OCI-LY1 (cell line): ENCODE measurements at regions not wholly inside any gene's neighbourhood (a gene's known extent, or its start where the extent isn't known, plus 50 kb on each side); places are given as distances from the start of the nearest gene placed in this dataset.
"Not testable (repeated sequence)": the region's sequence is repeated elsewhere in the genome, so short reads cannot be mapped to it uniquely, and the experiment has no call there.

ENCODE experiments used
- H2AFZ ChIP-seq: fragments of 200-600 bp; sonication (generic), shearing (Covaris generic); 2 replicates; pipeline ENCODE4 v1.6.0; 2014; ENCODE audit warnings: antibody characterized with exemption, mild to moderate bottlenecking, low read length
- H3F3A ChIP-seq: fragments of 200-600 bp; sonication (generic), shearing (Covaris generic); 2 replicates; pipeline ENCODE4 v1.6.0; 2014; ENCODE audit warnings: mild to moderate bottlenecking, antibody characterized with exemption, low read length, moderate library complexity; ENCODE audit not compliant: insufficient read depth
- H3K27ac ChIP-seq: fragments of 200-600 bp; sonication (generic); 2 replicates; pipeline ENCODE4 v1.5.1; 2014; ENCODE audit warnings: low read length, mixed run types, mild to moderate bottlenecking, low read depth; ENCODE audit not compliant: poor library complexity, severe bottlenecking
- H3K27me3 ChIP-seq: fragments of 200-600 bp; sonication (generic); 2 replicates; pipeline ENCODE4 v1.6.0; 2014; ENCODE audit warnings: antibody characterized with exemption, mild to moderate bottlenecking, low read length, moderate library complexity; ENCODE audit not compliant: insufficient read depth
- H3K36me3 ChIP-seq: fragments of 200-600 bp; sonication (generic); 2 replicates; pipeline ENCODE4 v1.6.1; 2014; ENCODE audit warnings: mild to moderate bottlenecking, antibody characterized with exemption, low read length, moderate library complexity, mixed read lengths; ENCODE audit not compliant: insufficient read depth
- H3K4me1 ChIP-seq: fragments of 200-600 bp; sonication (generic); 2 replicates; pipeline ENCODE4 v1.5.1; 2014; ENCODE audit warnings: mild to moderate bottlenecking, low read length, moderate library complexity; ENCODE audit not compliant: insufficient read depth, severe bottlenecking
- H3K4me2 ChIP-seq: fragments of 200-600 bp; sonication (generic), shearing (Covaris generic); 2 replicates; pipeline ENCODE4 v1.6.1; 2014; ENCODE audit warnings: low read length
- H3K4me3 ChIP-seq: fragments of 200-600 bp; sonication (generic); 2 replicates; pipeline ENCODE4 v1.5.1; 2014; ENCODE audit warnings: low read length, low read depth, mild to moderate bottlenecking, mixed read lengths; ENCODE audit not compliant: poor library complexity, severe bottlenecking
- H3K79me2 ChIP-seq: fragments of 200-600 bp; shearing (Covaris generic); 2 replicates; pipeline ENCODE4 v1.6.1; 2016; ENCODE audit warnings: mixed run types, low read length, mixed read lengths; ENCODE audit not compliant: insufficient read depth
- H3K9ac ChIP-seq: fragments of 200-600 bp; sonication (generic), shearing (Covaris generic); 2 replicates; pipeline ENCODE4 v1.6.1; 2014; ENCODE audit warnings: mild to moderate bottlenecking, low read length, mixed read lengths
- H3K9me2 ChIP-seq: fragments of 200-600 bp; sonication (generic), shearing (Covaris generic); 2 replicates; pipeline ENCODE4 v1.6.1; 2014; ENCODE audit warnings: low read depth, mild to moderate bottlenecking, low read length, mixed read lengths
- H3K9me3 ChIP-seq: fragments of 200-600 bp; shearing (Covaris generic); 2 replicates; pipeline ENCODE4 v1.6.1; 2014; ENCODE audit warnings: low read length, mixed read lengths
- H4K20me1 ChIP-seq: fragments of 200-600 bp; sonication (generic), shearing (Covaris generic); 2 replicates; pipeline ENCODE4 v1.6.0; 2016; ENCODE audit warnings: mild to moderate bottlenecking, low read length; ENCODE audit not compliant: insufficient read depth
- CTCF ChIP-seq: fragments of 200-600 bp; sonication (generic), shearing (Covaris generic); IDR thresholded peaks from 2 replicates; pipeline ENCODE4 v1.5.1; 2017; ENCODE audit warnings: mild to moderate bottlenecking, antibody characterized with exemption, low read length, moderate library complexity, mixed read lengths
- EZH2 ChIP-seq: fragments of 200-600 bp; sonication (generic), shearing (Covaris generic); IDR thresholded peaks from 2 replicates; pipeline ENCODE4 v1.8.0; 2017; ENCODE audit warnings: borderline replicate concordance, mixed run types, mild to moderate bottlenecking, antibody characterized with exemption, low read length, moderate library complexity, mixed read lengths

- H3K4me3 ChIP-seq: no peak overlapping the region
- H3K4me1 ChIP-seq: no peaks in the 10 kb centered on the region
- no peaks in the 10 kb centered on the region for H3K9me3 ChIP-seq
- TF ChIP-seq CTCF: no peak
- no peak for TF ChIP-seq EZH2
- H3K9me2 ChIP-seq: no peaks in the 10 kb centered on the region
- no peak overlapping the region for H3K4me2 ChIP-seq
- H3F3A ChIP-seq: no peaks in the 10 kb centered on the region
- no peaks in the 10 kb centered on the region for H3K36me3 ChIP-seq
- H3K27ac ChIP-seq: no peak overlapping the region
- no peaks in the 10 kb centered on the region for H3K27me3 ChIP-seq
- H2AFZ ChIP-seq: no peak overlapping the region
- H3K9ac ChIP-seq: no peak overlapping the region
- H4K20me1 ChIP-seq: no peaks in the 10 kb centered on the region
- no peaks in the 10 kb centered on the region for H3K79me2 ChIP-seq
Observed at GRCh38 chr18:30775629-30776028, 266.9 kb downstream of the DSC3 start.

- H3K9me3 ChIP-seq, H3K9me2 ChIP-seq, H2AFZ ChIP-seq, H3K4me2 ChIP-seq, H3K36me3 ChIP-seq, H3K79me2 ChIP-seq, H3K27me3 ChIP-seq, H4K20me1 ChIP-seq, H3F3A ChIP-seq, H3K4me1 ChIP-seq, H3K27ac ChIP-seq, H3K9ac ChIP-seq, H3K4me3 ChIP-seq: not testable (repeated sequence)
Observed at GRCh38 chr18:30772170-30772569, 270.4 kb downstream of the DSC3 start.

GRCh38 chr18:30766053-30766452, 276.5 kb downstream of the DSC3 start:
- TF ChIP-seq CTCF: no peak
- no peak for TF ChIP-seq EZH2
- Histone ChIP-seq H4K20me1 (no peaks in the 10 kb centered on the region), H3K4me2 (no peak overlapping the region)

GRCh38 chr18:30765247-30765646, 277.3 kb downstream of the DSC3 start:
- Histone ChIP-seq H3K79me2 (no peaks in the 10 kb centered on the region), H3K27ac (no peak overlapping the region), H3K4me1 (no peaks in the 10 kb centered on the region), H2AFZ (no peak overlapping the region), H3K9me2 (no peaks in the 10 kb centered on the region), H3K4me2 (no peak overlapping the region), H3K4me3 (no peak overlapping the region), H3K36me3 (no peaks in the 10 kb centered on the region), H3K27me3 (no peaks in the 10 kb centered on the region), H3K9me3 (no peaks in the 10 kb centered on the region), H3F3A (no peaks in the 10 kb centered on the region), H4K20me1 (no peaks in the 10 kb centered on the region), H3K9ac (no peak overlapping the region)
- TF ChIP-seq EZH2 (no peak), CTCF (no peak)

More at GRCh38 chr18:30766053-30766452, 276.5 kb downstream of the DSC3 start:
- no peaks in the 10 kb centered on the region for H3K9me3 ChIP-seq
- H3K27me3 ChIP-seq: no peaks in the 10 kb centered on the region
- H3K27ac ChIP-seq: no peak overlapping the region
- H3F3A ChIP-seq: no peaks in the 10 kb centered on the region
- H3K9ac ChIP-seq: no peak overlapping the region
- no peaks in the 10 kb centered on the region for H3K36me3 ChIP-seq
- no peaks in the 10 kb centered on the region for H3K9me2 ChIP-seq
- H2AFZ ChIP-seq: no peak overlapping the region
- no peaks in the 10 kb centered on the region for H3K79me2 ChIP-seq
- H3K4me1 ChIP-seq: no peaks in the 10 kb centered on the region
- no peak overlapping the region for H3K4me3 ChIP-seq
